Breast epithelium (tissue), 4 donors: ENCODE measurements at regions not wholly inside any gene's neighbourhood (a gene's known extent, or its start where the extent isn't known, plus 50 kb on each side); places are given as distances from the start of the nearest gene placed in this dataset.

Source experiments
- DNase-seq, 2 donors: peaks; one replicate each; pipeline ENCODE4 v3.0.0-alpha.2; 2019; ENCODE audit warnings: low spot score in 2 of 2
- H3K27ac ChIP-seq, 2 donors: fragments of 200-600 bp; sonication (generic) in 1 of 2; one replicate each; pipeline ENCODE4 v1.5.1; 2016 to 2019; ENCODE audit warnings: mild to moderate bottlenecking in 1 of 2
- H3K27me3 ChIP-seq, 2 donors: fragments of 200-600 bp; sonication (generic) in 1 of 2; one replicate each; pipeline versions ENCODE4 v1.5.1 to v1.6.0; 2017 to 2019; ENCODE audit warnings: control low read depth in 1 of 2, mild to moderate bottlenecking in 1 of 2
- H3K36me3 ChIP-seq: fragments of 200-600 bp; one replicate; pipeline ENCODE4 v1.5.1; 2019
- H3K4me1 ChIP-seq, 2 donors: fragments of 200-600 bp; sonication (generic); one replicate each; pipeline ENCODE4 v1.5.1; 2016 to 2019; ENCODE audit warnings: control low read depth in 1 of 2
- H3K4me3 ChIP-seq, 3 donors: fragments of 200-600 bp; sonication (generic); 1 replicate in 2 of 3; 2 replicates in 1 of 3; pipeline ENCODE4 v1.5.1; 2016 to 2019; ENCODE audit warnings: mild to moderate bottlenecking in 3 of 3, moderate library complexity in 2 of 3
- H3K9me3 ChIP-seq, 2 donors: fragments of 200-600 bp; sonication (generic) in 1 of 2; one replicate each; pipeline ENCODE4 v1.5.1; 2016 to 2019; ENCODE audit warnings: control low read depth in 1 of 2
- CTCF ChIP-seq, 3 donors: fragments of 450-650 bp; IDR thresholded peaks; one replicate each; pipeline ENCODE4 v1.5.1; 2016 to 2017; ENCODE audit warnings: antibody characterized with exemption in 3 of 3, mild to moderate bottlenecking in 3 of 3, moderate library complexity in 3 of 3
- POLR2A ChIP-seq: fragments of 450-650 bp; IDR thresholded peaks from one replicate; pipeline ENCODE4 v1.6.1; 2016; ENCODE audit warnings: antibody characterized with exemption, mild to moderate bottlenecking, moderate library complexity
- POLR2AphosphoS5 ChIP-seq, 3 donors: sonication (generic); formaldehyde crosslinking; IDR thresholded peaks; one replicate each; pipeline ENCODE4 v1.6.1; 2017; ENCODE audit warnings: antibody characterized with exemption in 3 of 3
- intact Hi-C: fragments of 100-400 bp; cut with DNase I; formaldehyde crosslinking; loops from one replicate; pipeline ENCODE4 v1.15.1; 2023; ENCODE audit warnings: low total_unique reads

- Histone ChIP-seq H3K27ac (no peak overlapping the region), H3K4me3 (no peak overlapping the region), H3K36me3 (no peaks in the 10 kb centered on the region), H3K27me3 (no peaks in the 10 kb centered on the region), H3K4me1 (no peaks in the 10 kb centered on the region), H3K9me3 (no peaks in the 10 kb centered on the region)
- no peak for DNase-seq
- TF ChIP-seq CTCF (IDR thresholded peaks at IDR 0.05) (no peak), POLR2AphosphoS5 (IDR thresholded peaks at IDR 0.05) (no peak), POLR2A (no peak)
- intact Hi-C loops = no loop called here
Observed at GRCh38 chr16:63302811-63303210, 1266.6 kb upstream of the CDH8 start.

- no peak for TF ChIP-seq POLR2AphosphoS5 (IDR thresholded peaks at IDR 0.05)
- no peak for TF ChIP-seq CTCF (IDR thresholded peaks at IDR 0.05)
- no peak for TF ChIP-seq POLR2A
Observed at GRCh38 chr16:63301349-63301748, 1265.1 kb upstream of the CDH8 start.

GRCh38 chr16:63298993-63299392 lies 1262.8 kb upstream of the CDH8 start:
- intact Hi-C loops = loop anchor here (10.0 kb wide), 1 partner anchor 874 kb away; no protein-coding TSS in a partner anchor
- H3K27ac ChIP-seq = no peak overlapping the region
- no peak overlapping the region for H3K4me3 ChIP-seq
- no peak for DNase-seq
- TF ChIP-seq POLR2A (no peak), POLR2AphosphoS5 (IDR thresholded peaks at IDR 0.05) (no peak), CTCF (IDR thresholded peaks at IDR 0.05) (no peak)
- no peaks in the 10 kb centered on the region for H3K27me3 ChIP-seq
- no peaks in the 10 kb centered on the region for H3K9me3 ChIP-seq
- H3K4me1 ChIP-seq = no peaks in the 10 kb centered on the region
- H3K36me3 ChIP-seq = peaks cover 3% of the 10 kb centered on the region

More at GRCh38 chr16:63301349-63301748, 1265.1 kb upstream of the CDH8 start:
- intact Hi-C loops = no loop called here
- no peaks in the 10 kb centered on the region for H3K9me3 ChIP-seq
- H3K27ac ChIP-seq = no peak overlapping the region
- DNase-seq = no peak
- no peaks in the 10 kb centered on the region for H3K27me3 ChIP-seq
- H3K36me3 ChIP-seq = no peaks in the 10 kb centered on the region
- H3K4me3 ChIP-seq = no peak overlapping the region
- H3K4me1 ChIP-seq = no peaks in the 10 kb centered on the region

GRCh38 chr16:63292036-63292435 lies 1255.8 kb upstream of the CDH8 start:
- H3K27ac ChIP-seq = no peak overlapping the region
- no peaks in the 10 kb centered on the region for H3K27me3 ChIP-seq
- TF ChIP-seq CTCF (IDR thresholded peaks at IDR 0.05) (no peak), POLR2A (no peak), POLR2AphosphoS5 (IDR thresholded peaks at IDR 0.05) (no peak)
- no peak for DNase-seq
- no peak overlapping the region for H3K4me3 ChIP-seq
- H3K9me3 ChIP-seq = no peaks in the 10 kb centered on the region
- intact Hi-C loops = loop anchor here (10.0 kb wide), 1 partner anchor 867 kb away; no protein-coding TSS in a partner anchor
- peaks cover 3% of the 10 kb centered on the region for H3K36me3 ChIP-seq
- H3K4me1 ChIP-seq = no peaks in the 10 kb centered on the region

GRCh38 chr16:63289834-63290460 lies 1253.7 kb upstream of the CDH8 start:
- TF ChIP-seq POLR2A = no peak
- TF ChIP-seq CTCF (IDR thresholded peaks at IDR 0.05) = peak in 1 of 3 donors; percentile 22
- no peak for TF ChIP-seq POLR2AphosphoS5 (IDR thresholded peaks at IDR 0.05)
- Histone ChIP-seq H3K27ac (no peak overlapping the region), H3K4me3 (no peak overlapping the region), H3K27me3 (no peaks in the 10 kb centered on the region), H3K9me3 (no peaks in the 10 kb centered on the region), H3K36me3 (peaks cover under 1% of the 10 kb centered on the region), H3K4me1 (no peaks in the 10 kb centered on the region)
- intact Hi-C loops = loop anchor here (5.0 to 10.0 kb wide), 2 partner anchors 307 to 865 kb away; no protein-coding TSS in a partner anchor
- DNase-seq = no peak
